GM21786 (cell line): ENCODE measurements at regions not wholly inside any gene's neighbourhood (a gene's known extent, or its start where the extent isn't known, plus 50 kb on each side); places are given as distances from the start of the nearest gene placed in this dataset.

ENCODE experiments used
- ATAC-seq: cut with Tn5 transposase; IDR thresholded peaks from one replicate; pipeline ENCODE4 v1.9.1; 2021; ENCODE audit not compliant: unreplicated experiment

DNA sequence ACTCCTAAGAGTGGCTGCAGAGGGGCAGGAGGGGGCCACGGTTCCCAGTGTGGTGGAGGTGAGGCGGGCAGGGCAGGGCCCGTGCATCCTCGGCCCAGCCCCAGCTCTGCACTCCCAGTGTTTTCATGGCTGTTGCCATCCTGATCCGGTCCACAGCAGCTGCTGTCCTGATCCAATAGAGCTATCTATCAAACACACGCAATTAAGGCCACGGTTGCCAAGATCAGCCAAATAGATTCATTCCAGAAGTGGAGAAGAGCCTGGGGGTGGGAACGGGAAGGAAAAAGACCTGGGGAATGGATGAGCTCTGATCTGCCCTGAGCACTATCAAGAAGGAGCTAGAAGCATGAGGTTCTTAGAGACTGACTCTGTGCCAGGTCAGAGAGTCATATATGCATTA lies 160.9 kb upstream of the SYT13 start:
- no peak for ATAC-seq

DNA sequence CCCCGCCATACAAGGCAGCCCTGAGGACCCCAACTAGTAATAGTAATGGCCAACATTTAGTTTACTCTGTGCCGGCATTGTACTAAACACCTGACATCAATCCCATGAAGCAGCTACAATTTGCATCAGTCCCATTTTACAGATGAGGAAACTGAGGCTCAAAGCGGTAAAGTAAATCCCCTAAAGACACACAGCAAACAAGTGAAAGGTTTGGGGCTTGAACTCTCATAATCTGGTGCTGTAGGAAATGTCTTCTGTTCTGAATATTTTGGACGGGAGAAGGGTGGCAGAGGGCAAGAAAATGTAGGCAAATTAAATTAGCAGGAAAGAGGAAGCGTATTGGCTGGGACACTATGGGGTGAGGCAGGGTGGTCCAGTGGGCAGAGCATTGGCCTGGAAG lies 160.3 kb upstream of the SYT13 start:
- ATAC-seq, result no peak

DNA sequence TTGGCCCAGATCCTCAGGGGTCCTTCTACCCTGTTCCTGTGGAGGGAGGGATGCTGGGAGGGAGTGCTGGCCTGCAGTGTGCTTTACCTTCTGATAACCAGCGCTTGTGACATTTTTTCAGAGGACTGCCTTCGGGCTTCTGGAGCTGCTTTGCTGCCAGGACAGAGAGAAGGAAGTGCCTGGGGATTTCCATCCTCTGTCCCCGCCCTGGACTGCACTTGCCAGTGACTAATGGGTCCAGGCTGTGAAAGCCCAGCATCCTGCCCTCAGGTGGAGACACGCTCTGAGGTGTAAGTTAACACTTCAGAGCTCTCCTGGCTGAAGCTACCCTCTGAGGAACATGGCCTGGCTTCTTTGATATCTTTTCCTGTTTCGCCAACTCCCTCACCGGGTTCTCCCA lies 158.7 kb upstream of the SYT13 start:
- ATAC-seq, result no peak

DNA sequence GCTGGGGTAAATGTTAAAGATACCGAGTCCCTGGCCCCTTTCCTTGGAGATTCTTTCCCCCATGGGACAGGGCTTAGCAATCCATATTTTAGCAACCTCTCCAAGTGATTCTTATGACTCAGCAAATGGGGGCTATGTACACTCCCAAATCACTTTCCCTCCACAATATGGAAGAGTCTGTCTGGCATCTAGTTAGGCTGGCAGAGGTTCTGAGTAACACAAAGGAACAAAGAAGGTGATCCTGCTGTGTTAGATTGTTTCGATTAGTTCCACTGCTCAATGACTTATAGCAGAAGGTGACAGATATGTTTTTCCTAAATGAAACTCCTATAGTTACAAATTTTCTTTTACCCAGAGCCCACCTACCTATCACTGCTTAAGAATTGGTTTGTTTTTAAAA lies 154.0 kb upstream of the SYT13 start:
- no peak for ATAC-seq

DNA sequence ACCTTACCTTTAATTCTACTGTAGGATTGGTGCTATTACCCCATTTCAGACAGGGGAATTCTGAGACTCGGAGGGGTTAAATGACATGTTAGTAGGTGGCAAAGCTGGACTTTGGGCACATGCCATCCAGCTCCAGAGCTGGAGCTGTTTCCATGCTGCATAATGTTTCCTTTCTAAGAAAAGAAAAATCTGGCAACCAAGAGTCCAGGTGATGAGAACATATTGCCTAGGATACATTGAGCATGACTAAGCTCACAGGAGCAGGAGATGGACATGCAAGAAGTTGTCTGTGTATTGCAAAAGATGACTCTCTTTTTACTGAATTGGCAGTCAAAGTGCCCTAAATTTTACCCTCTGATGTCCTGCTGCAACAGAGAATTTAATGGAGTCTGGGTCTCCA lies 150.8 kb upstream of the SYT13 start:
- no peak for ATAC-seq

DNA sequence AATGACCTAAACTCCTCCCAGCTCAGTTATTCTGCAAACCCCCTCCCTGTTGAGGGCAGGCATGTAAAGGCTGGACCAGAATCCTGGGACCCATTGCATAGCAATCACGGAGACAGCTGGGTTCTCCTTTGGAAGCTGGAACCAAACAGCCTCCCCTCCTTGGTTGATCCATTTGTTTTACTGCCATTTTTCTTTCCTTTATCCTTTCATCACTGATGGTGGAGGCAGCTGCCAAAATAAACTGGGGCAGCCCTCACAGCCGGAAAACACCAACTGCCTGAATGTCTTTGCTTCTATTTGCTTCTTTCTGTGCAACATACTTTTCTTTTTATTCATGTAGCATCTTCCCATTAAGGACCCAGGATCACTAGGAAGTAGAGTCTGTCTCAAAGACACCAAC lies 150.0 kb upstream of the SYT13 start:
- ATAC-seq, result no peak

DNA sequence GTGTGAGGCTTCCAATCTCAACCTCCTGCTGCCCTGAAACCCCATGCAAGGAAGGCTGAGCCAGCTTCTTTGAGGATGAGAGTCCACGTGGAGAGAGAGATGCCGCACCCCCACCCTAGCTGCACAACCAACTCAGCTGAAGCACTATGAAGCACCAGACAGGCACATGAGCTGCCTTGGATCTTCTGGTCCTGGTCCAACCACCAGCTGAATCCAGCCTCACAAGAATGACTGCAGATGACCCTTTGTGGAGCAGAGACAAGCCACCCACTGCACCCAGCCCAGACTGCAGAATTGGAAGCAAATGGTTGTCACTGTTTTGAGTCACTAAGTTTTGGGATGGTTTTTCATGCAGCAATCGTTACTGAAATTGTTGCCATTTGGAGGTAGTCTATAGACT lies 149.6 kb upstream of the SYT13 start:
- ATAC-seq, result no peak

DNA sequence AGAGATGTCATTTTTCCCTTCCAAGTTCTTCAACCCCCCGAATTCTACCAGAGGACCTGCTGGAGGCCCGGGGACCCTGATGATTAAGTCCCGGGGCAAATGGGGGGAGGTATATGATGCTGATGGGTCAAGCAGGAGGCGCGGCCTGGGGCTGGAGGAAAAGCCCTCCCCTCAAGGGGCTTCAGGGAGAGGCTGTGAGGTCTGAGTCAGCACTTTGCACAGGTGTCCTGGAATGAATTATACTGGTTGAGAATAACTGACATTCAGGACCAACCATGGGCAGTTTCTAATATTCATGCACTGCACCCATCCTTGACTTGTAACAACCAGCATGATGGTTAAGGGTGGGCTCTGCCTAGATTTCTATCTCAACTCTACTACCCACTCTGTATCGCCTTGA lies 146.8 kb upstream of the SYT13 start:
- no peak for ATAC-seq

DNA sequence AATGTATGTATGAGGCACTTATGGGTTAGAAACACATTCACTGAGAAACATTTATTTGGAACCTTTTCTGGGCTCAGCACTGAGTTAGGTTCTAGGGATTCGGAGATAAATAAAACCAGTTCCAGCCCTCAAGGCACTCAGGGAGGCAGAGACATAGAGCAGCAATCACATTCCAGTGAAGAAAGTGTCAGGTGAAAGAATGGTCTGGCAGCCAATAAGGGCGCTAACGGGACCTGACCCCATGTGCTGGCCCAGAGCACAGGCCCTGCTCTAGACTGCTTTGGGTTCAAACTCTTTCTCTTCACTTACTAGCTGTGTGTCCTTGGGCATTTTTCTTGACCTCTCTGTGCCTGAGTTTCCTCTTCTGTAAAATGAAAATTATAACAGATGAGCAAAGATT lies 146.0 kb upstream of the SYT13 start:
- ATAC-seq, result no peak

DNA sequence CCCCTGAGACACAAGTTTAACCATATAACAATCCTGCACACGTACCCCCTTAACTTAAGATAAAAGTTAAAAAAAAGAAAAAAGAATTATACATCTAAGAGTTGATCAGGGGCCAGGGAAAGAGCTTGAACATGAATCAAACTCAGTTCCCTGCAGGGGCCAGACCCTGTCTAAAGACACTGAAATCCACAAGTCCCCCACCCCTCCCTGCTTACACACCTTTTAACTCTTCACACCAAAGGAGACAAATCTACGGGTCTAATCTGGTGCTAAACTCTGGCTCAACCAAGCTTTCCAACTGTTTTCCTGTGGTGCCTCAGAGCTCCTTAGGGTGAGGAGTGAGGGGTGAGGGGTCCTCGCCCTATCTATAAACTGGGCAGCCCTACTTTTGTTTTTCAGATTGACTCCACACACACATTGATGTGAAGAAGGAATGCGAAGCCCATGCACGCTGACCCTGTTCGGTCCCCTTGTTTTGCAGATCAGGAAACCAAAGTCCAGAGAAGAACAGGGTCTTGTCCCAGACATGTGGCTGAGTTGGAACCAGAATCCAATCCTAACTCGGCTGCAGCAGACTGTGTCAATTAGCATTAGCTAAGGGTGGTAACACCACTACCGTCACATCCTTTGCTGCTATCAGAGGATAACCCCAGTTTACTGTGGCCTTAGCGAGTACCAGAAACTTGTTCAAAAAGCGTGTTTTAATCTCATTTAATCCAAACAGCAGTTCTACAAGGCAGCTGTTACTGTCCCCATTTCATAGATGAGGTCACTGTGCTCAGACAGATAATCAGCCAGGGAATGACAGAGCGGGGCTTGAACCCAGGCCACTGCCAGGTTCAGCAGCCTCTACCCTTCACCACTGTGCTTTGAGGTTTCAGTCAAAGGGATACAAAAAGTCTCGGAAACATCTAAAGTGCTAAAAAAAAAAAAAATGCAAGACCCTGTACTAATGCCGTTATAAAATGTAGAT lies 145.2 kb upstream of the SYT13 start:
- ATAC-seq, result no peak

DNA sequence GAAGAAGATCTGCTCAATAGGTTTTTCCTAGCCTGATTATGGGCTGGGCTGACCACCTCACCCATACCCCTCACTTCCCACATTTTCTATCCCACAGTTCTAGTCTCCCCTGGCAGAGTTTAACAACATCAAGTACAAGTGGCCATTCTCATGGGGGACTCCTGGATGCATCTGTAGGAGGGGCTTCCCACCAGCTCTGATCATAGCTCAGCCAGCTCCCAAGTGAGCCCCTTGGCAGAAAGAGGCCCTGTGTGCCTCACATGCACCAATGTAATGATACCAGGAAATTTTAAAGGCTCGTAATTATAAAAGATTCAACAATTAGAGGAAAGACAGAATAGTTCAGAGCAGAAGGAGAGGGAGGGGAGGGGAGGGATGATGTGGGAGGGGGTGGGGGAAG lies 144.2 kb upstream of the SYT13 start:
- no peak for ATAC-seq

DNA sequence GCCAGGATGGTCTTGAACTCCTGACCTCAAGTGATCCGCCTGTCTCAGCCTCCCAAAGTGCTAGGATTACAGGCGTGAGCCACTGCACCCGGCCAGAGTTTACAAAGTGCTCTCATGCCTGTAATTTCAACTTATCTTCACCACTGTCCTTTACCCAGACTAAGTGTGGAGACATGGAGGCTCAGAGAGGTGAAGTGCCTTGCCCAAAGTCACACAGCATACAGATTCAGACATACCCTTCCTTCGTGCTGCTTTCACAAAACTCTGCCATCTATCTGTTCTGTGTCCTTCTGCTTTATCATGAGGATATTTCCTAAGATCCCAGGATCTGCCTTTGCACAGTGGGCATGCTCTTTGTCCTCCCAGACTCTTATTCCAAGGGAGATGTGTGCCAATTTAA lies 143.6 kb upstream of the SYT13 start:
- no peak for ATAC-seq

DNA sequence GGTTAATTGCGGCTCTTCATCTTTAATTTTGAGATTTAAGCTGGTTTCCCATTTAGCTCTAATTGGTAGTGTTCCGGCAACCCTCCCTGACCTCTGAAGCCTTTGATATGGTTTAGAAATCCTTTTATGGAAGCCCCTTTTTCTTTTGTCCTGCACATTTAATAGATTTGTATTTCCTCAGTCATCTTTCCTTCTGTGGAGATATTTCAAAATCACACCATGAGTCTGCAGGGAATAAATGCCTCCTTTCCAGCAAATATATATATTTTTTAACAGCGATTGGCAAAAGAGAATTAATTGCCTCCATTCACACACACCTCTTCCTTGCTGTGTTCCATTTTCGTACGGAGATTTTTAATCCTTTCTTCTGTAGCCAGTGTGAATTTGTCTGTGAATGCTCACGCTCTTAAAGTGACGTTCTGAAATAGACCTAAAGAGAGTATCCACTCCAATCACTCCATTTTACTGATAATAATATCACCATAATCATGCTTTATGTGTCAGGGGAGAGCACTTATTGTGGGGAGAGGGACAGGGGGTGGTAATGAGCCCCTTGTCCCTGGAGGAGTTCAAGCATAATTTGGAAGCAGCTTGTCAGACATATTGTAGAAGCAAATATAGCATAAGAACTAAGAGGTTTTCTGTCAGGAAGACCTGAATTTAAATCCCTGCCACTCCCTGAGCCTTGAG lies 142.5 kb upstream of the SYT13 start:
- ATAC-seq, result no peak

DNA sequence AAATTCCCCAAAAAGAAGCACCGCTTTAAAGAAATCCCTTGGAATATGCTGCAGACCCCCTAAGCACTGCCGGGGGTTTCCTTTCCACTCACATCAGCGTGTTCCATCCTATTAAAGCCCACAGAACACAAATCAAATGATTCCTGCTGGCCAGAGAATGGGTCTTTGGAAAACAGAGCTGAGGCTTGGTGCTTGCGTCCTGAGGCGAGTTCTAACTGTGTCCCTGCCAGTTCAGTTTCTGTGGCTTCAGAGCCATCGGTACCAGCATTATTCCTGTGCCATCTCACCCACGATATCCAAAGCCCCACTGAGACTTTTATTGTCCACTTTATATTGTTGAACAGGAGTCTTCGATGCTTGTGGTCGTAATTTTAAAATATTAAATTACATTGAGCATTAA lies 142.0 kb upstream of the SYT13 start:
- ATAC-seq, result no peak

DNA sequence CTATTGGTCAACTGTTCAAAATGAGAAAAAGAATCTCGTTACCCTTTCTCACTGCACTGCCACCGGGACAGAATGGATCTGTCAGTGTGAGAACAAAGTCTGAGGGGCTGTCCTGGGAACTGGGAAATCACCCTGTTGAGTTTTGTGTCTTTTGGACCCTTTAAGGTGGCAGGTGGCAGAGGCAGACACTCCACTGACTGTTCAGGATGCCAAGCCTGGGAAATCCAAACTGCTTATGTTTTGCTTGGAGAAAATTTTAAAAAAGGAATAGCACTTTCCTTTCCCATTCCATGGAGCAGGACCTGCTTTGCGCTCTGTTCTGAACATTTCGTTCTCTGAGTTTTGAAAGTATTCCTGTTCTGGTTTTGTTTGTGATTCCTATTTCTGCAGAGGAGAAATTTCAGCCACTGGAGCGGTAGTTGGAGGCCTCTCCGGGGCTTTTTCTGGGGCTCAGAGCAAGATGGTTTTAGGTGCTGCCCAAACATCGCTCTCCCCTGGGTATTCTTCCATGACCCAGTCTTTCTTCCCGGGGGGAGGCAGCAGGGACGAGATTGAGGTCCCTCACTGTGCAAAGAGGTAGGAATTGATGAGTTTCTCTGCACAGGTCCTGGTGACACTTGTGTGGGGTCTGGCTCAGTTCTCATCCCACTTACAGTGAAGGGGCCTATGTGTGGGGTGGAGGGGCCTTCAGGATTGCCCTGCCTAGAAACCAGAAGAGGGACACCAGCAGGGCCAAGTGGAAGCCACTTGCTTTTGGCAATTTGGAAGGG lies 138.5 kb upstream of the SYT13 start:
- no peak for ATAC-seq

DNA sequence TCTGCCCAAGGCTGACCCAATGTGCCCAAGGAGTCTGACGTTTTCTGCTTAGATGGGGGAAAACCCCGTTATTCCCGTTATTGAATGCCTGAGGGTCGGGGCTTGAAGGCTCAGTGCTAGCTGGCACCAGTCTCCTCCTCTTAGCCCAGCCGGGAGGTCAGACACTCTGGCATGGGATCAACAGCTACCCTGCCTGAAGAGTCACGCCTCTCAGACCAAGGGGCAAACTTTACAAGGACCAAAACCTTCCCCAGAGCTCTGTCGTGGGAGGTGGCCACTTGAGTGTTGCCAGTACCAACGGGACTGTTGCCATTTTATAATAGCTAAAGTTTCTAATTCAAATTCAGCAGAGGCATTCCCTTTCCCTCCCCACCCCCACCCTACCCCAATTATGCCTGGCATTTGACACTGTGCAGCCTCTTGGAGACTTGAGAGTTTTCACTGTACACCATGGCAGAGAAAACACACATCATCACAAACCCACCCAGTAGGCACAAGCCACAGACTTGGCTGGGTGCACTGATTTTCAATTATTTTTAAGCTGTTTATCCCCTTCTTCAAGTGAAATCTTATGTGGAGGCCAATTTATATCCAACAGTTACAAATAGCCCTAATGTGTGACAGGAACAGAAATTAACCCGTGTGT lies 137.5 kb upstream of the SYT13 start:
- ATAC-seq, result no peak

DNA sequence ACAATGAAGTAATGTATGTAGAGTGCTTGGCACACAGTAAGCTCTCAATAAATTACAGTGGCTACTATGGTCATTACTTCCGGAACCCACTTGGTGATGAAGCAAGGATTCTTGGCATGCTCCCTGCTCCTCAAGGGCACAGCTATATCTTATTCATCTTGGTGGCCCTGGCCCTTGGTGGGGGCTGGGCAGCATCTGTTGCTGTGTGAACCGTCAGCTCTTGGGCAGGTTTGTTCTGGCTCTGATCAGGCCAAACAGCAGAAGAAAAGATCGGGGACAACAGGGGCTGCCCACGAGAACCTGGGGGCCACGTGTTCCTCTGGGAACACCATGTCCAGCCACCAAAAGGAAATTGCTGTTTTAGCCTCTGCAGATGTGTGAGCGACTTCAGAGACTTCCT lies 136.9 kb upstream of the SYT13 start:
- ATAC-seq, result no peak

DNA sequence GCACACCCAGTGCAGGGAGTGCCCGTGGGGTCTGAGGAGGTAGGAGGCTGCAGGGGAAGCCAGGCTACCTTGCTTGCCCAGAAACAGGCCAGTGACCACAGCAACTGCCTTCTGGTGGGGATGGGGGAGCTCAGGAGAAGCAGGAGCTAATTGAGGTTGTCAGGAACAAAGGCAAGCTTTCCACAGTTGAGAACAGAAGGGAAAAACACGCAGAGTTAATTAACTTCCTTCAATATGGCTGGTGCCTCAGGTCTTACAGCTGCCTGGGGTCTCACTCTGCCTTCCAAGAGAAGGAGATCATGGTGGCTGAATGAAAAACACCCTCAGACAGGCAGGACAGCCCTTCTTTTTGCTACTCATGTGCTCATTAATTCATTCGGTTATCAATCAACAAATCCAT lies 127.9 kb upstream of the SYT13 start:
- ATAC-seq, result no peak

DNA sequence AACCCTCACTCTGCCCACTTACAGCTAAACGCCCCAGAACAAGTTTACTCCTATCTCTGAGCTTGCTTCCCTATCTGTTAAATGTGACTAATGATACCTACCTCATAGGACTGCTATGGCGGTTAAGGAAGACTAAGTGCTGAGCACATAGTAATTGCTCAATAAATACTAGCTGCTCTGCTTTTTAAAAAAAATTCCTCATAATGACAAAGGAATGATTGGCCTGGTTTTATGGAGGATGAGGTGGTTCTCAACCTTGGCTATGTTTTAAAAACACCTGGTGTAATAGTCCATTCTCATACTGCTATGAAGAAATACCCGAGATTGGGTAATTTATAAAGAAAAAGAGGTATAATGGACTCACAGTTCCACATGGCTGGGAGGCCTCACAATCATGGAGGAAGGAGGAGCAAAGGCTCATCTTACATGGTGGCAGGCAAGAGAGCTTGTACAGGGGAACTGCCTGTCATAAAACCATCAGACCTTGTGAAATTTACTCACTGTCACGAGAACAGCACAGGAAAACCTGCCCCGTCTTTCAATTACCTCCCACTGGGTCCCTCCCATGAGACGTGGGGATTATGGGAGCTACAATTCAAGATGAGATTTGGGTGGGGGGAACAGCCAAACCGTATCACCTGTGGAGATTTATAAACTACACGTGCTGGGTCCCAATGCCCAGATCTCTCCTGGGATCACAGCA lies 127.2 kb upstream of the SYT13 start:
- ATAC-seq, result no peak

DNA sequence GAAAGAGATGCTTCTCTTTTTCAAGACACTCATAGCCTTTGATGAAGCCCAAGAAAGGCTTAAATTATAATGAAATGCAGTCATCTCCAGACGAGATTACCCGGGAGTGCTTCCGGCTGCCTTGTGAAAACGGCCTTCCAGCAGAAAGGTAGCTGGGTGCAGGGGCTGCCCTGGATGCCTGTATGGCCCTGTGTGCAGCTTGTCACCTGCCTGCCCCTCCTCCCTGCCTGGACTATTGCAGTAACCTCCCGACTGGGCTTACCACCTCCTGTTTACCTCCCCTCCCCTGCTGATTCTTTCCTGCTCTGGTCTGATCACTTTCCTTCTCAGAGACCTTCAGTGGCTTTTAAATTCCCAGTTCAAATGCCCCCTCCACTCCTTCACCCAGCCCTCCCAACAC lies 126.4 kb upstream of the SYT13 start:
- ATAC-seq, result no peak

DNA sequence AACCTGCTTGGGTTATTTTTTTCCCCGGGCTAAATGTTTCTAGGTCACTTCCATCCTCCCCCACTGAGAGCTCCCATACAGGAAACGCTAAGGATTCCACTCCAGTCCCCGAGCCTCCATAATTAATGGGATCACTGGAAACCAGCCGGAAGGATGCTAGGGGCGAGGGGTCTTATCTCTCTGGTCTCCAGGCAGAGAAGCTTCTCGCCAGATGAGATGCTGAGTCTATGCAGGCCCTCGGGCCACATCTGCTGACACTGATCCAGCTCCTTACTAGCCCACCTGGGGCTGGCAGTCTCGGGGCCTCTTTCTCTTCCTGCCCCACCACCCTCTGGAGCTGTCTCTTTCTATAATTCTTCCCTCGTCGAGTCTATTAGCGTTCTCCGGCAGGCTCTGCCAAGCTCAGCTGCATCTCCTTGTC lies 125.9 kb upstream of the SYT13 start:
- ATAC-seq, result no peak
